GM19452 (cell line): ENCODE measurements at regions not wholly inside any gene's neighbourhood (a gene's known extent, or its start where the extent isn't known, plus 50 kb on each side); places are given as distances from the start of the nearest gene placed in this dataset.
"Not testable (repeated sequence)": the region's sequence is repeated elsewhere in the genome, so short reads cannot be mapped to it uniquely, and the experiment has no call there.

ENCODE experiments used
- ATAC-seq: cut with Tn5 transposase; IDR thresholded peaks from one replicate; pipeline ENCODE4 v1.9.1; 2021; ENCODE audit not compliant: unreplicated experiment

- ATAC-seq: no peak
Measured at GRCh38 chr12:70008944-70009343, 183.9 kb downstream of the MYRFL start.

GRCh38 chr12:70011353-70011752, 186.3 kb downstream of the MYRFL start:
- ATAC-seq: no peak

- not testable (repeated sequence) for ATAC-seq
Measured at GRCh38 chr12:70013016-70013415, 188.0 kb downstream of the MYRFL start.

GRCh38 chr12:70028515-70028914, 203.5 kb downstream of the MYRFL start:
- ATAC-seq: no peak

GRCh38 chr12:70028918-70029317, 203.9 kb downstream of the MYRFL start:
- no peak for ATAC-seq

- ATAC-seq: no peak
Measured at GRCh38 chr12:70031046-70031445, 206.0 kb downstream of the MYRFL start.

GRCh38 chr12:70032076-70032475, 207.0 kb downstream of the MYRFL start:
- ATAC-seq: no peak

GRCh38 chr12:70033310-70033709, 208.3 kb downstream of the MYRFL start:
- ATAC-seq: no peak

GRCh38 chr12:70040141-70040540, 203.1 kb upstream of the CNOT2 start:
- ATAC-seq: no peak

GRCh38 chr12:70042675-70043074, 200.6 kb upstream of the CNOT2 start:
- no peak for ATAC-seq

- ATAC-seq: no peak
Measured at GRCh38 chr12:70043490-70044138, 199.6 kb upstream of the CNOT2 start.

GRCh38 chr12:70044167-70044566, 199.1 kb upstream of the CNOT2 start:
- no peak for ATAC-seq

- ATAC-seq: no peak
Measured at GRCh38 chr12:70045036-70045435, 198.2 kb upstream of the CNOT2 start.

- no peak for ATAC-seq
Measured at GRCh38 chr12:70045514-70045913, 197.7 kb upstream of the CNOT2 start.

- no peak for ATAC-seq
Measured at GRCh38 chr12:70048521-70049250, 194.5 kb upstream of the CNOT2 start.

- peak; percentile 97 for ATAC-seq
Measured at GRCh38 chr12:70049596-70050360, 193.5 kb upstream of the CNOT2 start.

GRCh38 chr12:70052476-70052875, 190.8 kb upstream of the CNOT2 start:
- no peak for ATAC-seq

GRCh38 chr12:70052931-70053497, 190.2 kb upstream of the CNOT2 start:
- no peak for ATAC-seq

GRCh38 chr12:70059373-70059772, 183.9 kb upstream of the CNOT2 start:
- no peak for ATAC-seq

- no peak for ATAC-seq
Measured at GRCh38 chr12:70060634-70061033, 182.6 kb upstream of the CNOT2 start.

- ATAC-seq: no peak
Measured at GRCh38 chr12:70068743-70069142, 174.5 kb upstream of the CNOT2 start.
